Chondrocyte (in vitro differentiated cells): ENCODE measurements at regions not wholly inside any gene's neighbourhood (a gene's known extent, or its start where the extent isn't known, plus 50 kb on each side); places are given as distances from the start of the nearest gene placed in this dataset.

Experiments used
- DNase-seq: peaks from one replicate; pipeline ENCODE4 v3.0.0; 2021; ENCODE audit warnings: mixed read lengths, low spot score
- H3K27ac Mint-ChIP-seq: one replicate; pipeline ENCODE4 v1.8.0; 2021; ENCODE audit warnings: mild to moderate bottlenecking, moderate library complexity, mixed read lengths; ENCODE audit not compliant: unreplicated experiment
- H3K27me3 Mint-ChIP-seq: 2 replicates; pipeline ENCODE4 v1.8.0; 2021; ENCODE audit warnings: low read depth, mixed read lengths
- H3K36me3 Mint-ChIP-seq: 2 replicates; pipeline ENCODE4 v1.8.0; 2021; ENCODE audit warnings: low read depth, mixed read lengths
- H3K4me1 Mint-ChIP-seq: 2 replicates; pipeline ENCODE4 v1.8.0; 2021; ENCODE audit warnings: low read depth, mild to moderate bottlenecking, mixed read lengths
- H3K4me3 Mint-ChIP-seq: one replicate; pipeline ENCODE4 v1.8.0; 2021; ENCODE audit warnings: mild to moderate bottlenecking, moderate library complexity, mixed read lengths; ENCODE audit not compliant: unreplicated experiment
- H3K9me3 Mint-ChIP-seq: 2 replicates; pipeline ENCODE4 v1.8.0; 2021; ENCODE audit warnings: low read depth, mixed read lengths
- CTCF ChIP-seq: fragments of 200-600 bp; sonication (generic); IDR thresholded peaks from 2 replicates; pipeline ENCODE4 v1.5.0; 2021; ENCODE audit warnings: antibody characterized with exemption, mild to moderate bottlenecking, moderate library complexity

- Mint-ChIP-seq H3K4me3 (no peak overlapping the region), H3K9me3 (peaks cover 10% of the 10 kb centered on the region), H3K4me1 (no peaks in the 10 kb centered on the region), H3K27me3 (no peaks in the 10 kb centered on the region), H3K27ac (no peak overlapping the region), H3K36me3 (no peaks in the 10 kb centered on the region)
- no peak for TF ChIP-seq CTCF
- DNase-seq = no peak
Observed at GRCh38 chr5:17896605-17897004, 262.3 kb downstream of the TAF11L14 start.

GRCh38 chr5:17897776-17898175 lies 263.5 kb downstream of the TAF11L14 start:
- H3K36me3 Mint-ChIP-seq = peaks cover 2% of the 10 kb centered on the region
- no peak for DNase-seq
- no peaks in the 10 kb centered on the region for H3K4me1 Mint-ChIP-seq
- H3K27me3 Mint-ChIP-seq = no peaks in the 10 kb centered on the region
- no peak overlapping the region for H3K27ac Mint-ChIP-seq
- no peak overlapping the region for H3K4me3 Mint-ChIP-seq
- peaks cover 13% of the 10 kb centered on the region for H3K9me3 Mint-ChIP-seq
- TF ChIP-seq CTCF = no peak

GRCh38 chr5:17898766-17899165 lies 264.5 kb downstream of the TAF11L14 start:
- no peaks in the 10 kb centered on the region for H3K4me1 Mint-ChIP-seq
- H3K9me3 Mint-ChIP-seq = peaks cover 18% of the 10 kb centered on the region
- peaks cover 2% of the 10 kb centered on the region for H3K36me3 Mint-ChIP-seq
- no peaks in the 10 kb centered on the region for H3K27me3 Mint-ChIP-seq
- no peak overlapping the region for H3K27ac Mint-ChIP-seq
- H3K4me3 Mint-ChIP-seq = no peak overlapping the region
- no peak for TF ChIP-seq CTCF
- no peak for DNase-seq

GRCh38 chr5:17907094-17907493 lies 272.8 kb downstream of the TAF11L14 start:
- peaks cover 16% of the 10 kb centered on the region for H3K9me3 Mint-ChIP-seq
- H3K4me1 Mint-ChIP-seq = no peaks in the 10 kb centered on the region
- H3K27ac Mint-ChIP-seq = no peak overlapping the region
- DNase-seq = no peak
- no peak for TF ChIP-seq CTCF
- peaks cover 4% of the 10 kb centered on the region for H3K36me3 Mint-ChIP-seq
- H3K4me3 Mint-ChIP-seq = no peak overlapping the region
- H3K27me3 Mint-ChIP-seq = no peaks in the 10 kb centered on the region

- Mint-ChIP-seq H3K36me3 (no peaks in the 10 kb centered on the region), H3K27me3 (no peaks in the 10 kb centered on the region), H3K27ac (no peak overlapping the region), H3K4me3 (no peak overlapping the region), H3K4me1 (peaks cover 3% of the 10 kb centered on the region), H3K9me3 (peaks cover 3% of the 10 kb centered on the region)
- no peak for DNase-seq
- TF ChIP-seq CTCF = no peak
Observed at GRCh38 chr5:17910318-17910717, 276.1 kb downstream of the TAF11L14 start.
